HCT116 (cell line): ENCODE measurements at regions not wholly inside any gene's neighbourhood (a gene's known extent, or its start where the extent isn't known, plus 50 kb on each side); places are given as distances from the start of the nearest gene placed in this dataset.

Experiments used
- ATAC-seq: fragments of 200-7000 bp; cut with Tn5 transposase; 2 replicates; pipeline ENCODE4 v1.9.1; 2020; ENCODE audit warnings: mild to moderate bottlenecking, moderate library complexity
- BruUV-seq: library from RNA; stranded (reverse); fragments of 400-500 nt; replicated peaks from 2 replicates; lab custom pipeline; 2021; lab: Mats Ljungman, UMichigan
- CTCF ChIA-PET: fragments of 300-600 bp; sonication (Branson Sonifier 250); formaldehyde crosslinking; loops from one replicate; lab custom pipeline; 2021; ENCODE audit warnings: antibody characterized with exemption; lab: Charles Lee
- POLR2A ChIA-PET: fragments of 300-600, 350-600 bp; sonication (Branson Sonifier 250); formaldehyde crosslinking; loops from one replicate; lab custom pipeline; 2021; ENCODE audit warnings: antibody characterized with exemption; lab: Charles Lee
- RAD21 ChIA-PET, 2 experiments: fragments of 300-600 bp; sonication (Branson Sonifier 250); formaldehyde crosslinking; loops; one replicate each; lab custom pipeline; 2023; ENCODE audit warnings: low total read pairs in 2 of 2; ENCODE audit not compliant: uncharacterized antibody in 2 of 2, unreplicated experiment in 2 of 2, low non-redundant PET in 1 of 2; lab: Charles Lee
- DNase-seq: peaks from one replicate; pipeline ENCODE4 v3.0.0-alpha.2; 2010; ENCODE audit warnings: low read depth, low spot score
- H2AFZ ChIP-seq: fragments of 200-600 bp; shearing (Covaris generic), sonication (generic); 2 replicates; pipeline ENCODE4 v1.6.1; 2017; ENCODE audit warnings: low read depth, mixed run types, mixed read lengths, antibody characterized with exemption, low read length; ENCODE audit not compliant: poor library complexity, severe bottlenecking
- H3K27ac ChIP-seq: 2 replicates; pipeline ENCODE4 v1.5.1; 2012; ENCODE audit warnings: low read depth, low read length
- H3K27me3 ChIP-seq: fragments of 200-600 bp; sonication (generic); 2 replicates; pipeline ENCODE4 v1.6.1; 2016; ENCODE audit warnings: mixed run types, low read length, mixed read lengths; ENCODE audit not compliant: insufficient read depth
- H3K36me3 ChIP-seq, 2 experiments: fragments of 200-500 bp in 1 of 2; fragments of 200-600 bp in 1 of 2; sonication (Bioruptor generic) in 1 of 2; sonication (generic) in 1 of 2; 2 replicates each; pipeline versions ENCODE4 v1.5.1 to v1.6.1; 2014 to 2016; ENCODE audit warnings: low read length in 2 of 2, inconsistent platforms in 1 of 2, mixed read lengths in 1 of 2, mixed run types in 1 of 2; ENCODE audit not compliant: insufficient read depth in 2 of 2, control insufficient read depth in 1 of 2
- H3K4me1 ChIP-seq, 2 experiments: fragments of 200-600 bp in 1 of 2; sonication (generic) in 1 of 2; 2 replicates each; pipeline versions ENCODE4 v1.5.1 to v1.6.1; 2012 to 2017; ENCODE audit warnings: low read length in 2 of 2, inconsistent platforms in 1 of 2, mild to moderate bottlenecking in 1 of 2, mixed read lengths in 1 of 2, mixed run types in 1 of 2, moderate library complexity in 1 of 2; ENCODE audit not compliant: insufficient read depth in 2 of 2, control insufficient read depth in 1 of 2
- H3K4me2 ChIP-seq: fragments of 200-600 bp; sonication (generic); 2 replicates; pipeline ENCODE4 v1.6.1; 2017; ENCODE audit warnings: mixed run types, low read length, mixed read lengths
- H3K4me3 ChIP-seq, 2 experiments: fragments of 200-600 bp in 1 of 2; sonication (generic) in 1 of 2; replicated peaks in 1 of 2; 2 replicates each; pipeline ENCODE4 v1.5.1; 2011 to 2016; ENCODE audit warnings: low read length in 2 of 2, control low read depth in 1 of 2, low read depth in 1 of 2, mild to moderate bottlenecking in 1 of 2, mixed read lengths in 1 of 2, mixed run types in 1 of 2
- H3K79me2 ChIP-seq: fragments of 200-600 bp; sonication (generic); 2 replicates; pipeline ENCODE4 v1.6.1; 2017; ENCODE audit warnings: mild to moderate bottlenecking, mixed run types, low read length, moderate library complexity, mixed read lengths; ENCODE audit not compliant: insufficient read depth
- H3K9ac ChIP-seq: fragments of 200-600 bp; sonication (generic); 2 replicates; pipeline ENCODE4 v1.6.1; 2016; ENCODE audit warnings: low read length, mixed read lengths
- H3K9me2 ChIP-seq: fragments of 200-600 bp; sonication (generic), shearing (Covaris generic); 2 replicates; pipeline ENCODE4 v1.6.1; 2017; ENCODE audit warnings: mixed run types, mild to moderate bottlenecking, moderate library complexity; ENCODE audit not compliant: insufficient read depth
- H3K9me3 ChIP-seq, 2 experiments: fragments of 200-500 bp in 1 of 2; fragments of 200-600 bp in 1 of 2; sonication (Bioruptor generic) in 1 of 2; sonication (generic) in 1 of 2; 2 replicates each; pipeline ENCODE4 v1.6.1; 2014 to 2017; ENCODE audit warnings: low read length in 2 of 2, mixed read lengths in 2 of 2, inconsistent platforms in 1 of 2, low read depth in 1 of 2, mild to moderate bottlenecking in 1 of 2, mixed run types in 1 of 2, moderate library complexity in 1 of 2; ENCODE audit not compliant: control insufficient read depth in 1 of 2, insufficient read depth in 1 of 2
- H4K20me1 ChIP-seq: fragments of 200-600 bp; sonication (generic), shearing (Covaris generic); 2 replicates; pipeline ENCODE4 v1.6.1; 2017; ENCODE audit warnings: mixed run types, mild to moderate bottlenecking, moderate library complexity; ENCODE audit not compliant: insufficient read depth
- ATF3 ChIP-seq: IDR thresholded peaks from 2 replicates; pipeline ENCODE4 v1.6.1; 2012
- CBX3 ChIP-seq: IDR thresholded peaks from 2 replicates; pipeline ENCODE4 v1.6.1; 2012; ENCODE audit warnings: low read depth
- CEBPB ChIP-seq: IDR thresholded peaks from 2 replicates; pipeline ENCODE4 v1.6.1; 2012; ENCODE audit warnings: low read depth
- EGR1 ChIP-seq: IDR thresholded peaks from 2 replicates; pipeline ENCODE4 v1.6.1; 2012; ENCODE audit warnings: low read depth
- ELF1 ChIP-seq: IDR thresholded peaks from 2 replicates; pipeline ENCODE4 v1.6.1; 2012; ENCODE audit warnings: low read depth, borderline replicate concordance
- MAX ChIP-seq: IDR thresholded peaks from 2 replicates; pipeline ENCODE4 v1.6.1; 2012
- RAD21 ChIP-seq: IDR thresholded peaks from 2 replicates; pipeline ENCODE4 v1.6.1; 2012; ENCODE audit warnings: low read depth, mild to moderate bottlenecking
- REST ChIP-seq: IDR thresholded peaks from 2 replicates; pipeline ENCODE4 v1.6.1; 2012; ENCODE audit warnings: low read depth
- SIN3A ChIP-seq: IDR thresholded peaks from 2 replicates; pipeline ENCODE4 v1.6.1; 2012; ENCODE audit warnings: low read depth
- SP1 ChIP-seq: IDR thresholded peaks from 2 replicates; pipeline ENCODE4 v1.6.1; 2012; ENCODE audit warnings: low read depth
- ZBTB33 ChIP-seq: IDR thresholded peaks from 2 replicates; pipeline ENCODE4 v1.6.1; 2011; ENCODE audit warnings: mild to moderate bottlenecking, low read length, moderate library complexity; ENCODE audit not compliant: insufficient replicate concordance; ENCODE audit errors: extremely low read depth
- ZFX ChIP-seq: fragments of 450-650 bp; IDR thresholded peaks from 2 replicates; pipeline ENCODE4 v1.6.1; 2017
- intact Hi-C: fragments of 100-400 bp; cut with micrococcal nuclease; formaldehyde crosslinking; loops from 2 replicates; pipeline ENCODE4 v1.10.0; 2022

- no peaks in the 10 kb centered on the region for H3K9me3 ChIP-seq
- POLR2A ChIA-PET = no interaction called here
- intact Hi-C loops = no loop called here
- no peaks in the 10 kb centered on the region for H3K27me3 ChIP-seq
- DNase-seq = no peak
- H3K9ac ChIP-seq = no peak overlapping the region
- H3K4me1 ChIP-seq = no peaks in the 10 kb centered on the region
- no peak for ATAC-seq
- TF ChIP-seq CEBPB (no peak), SIN3A (no peak), RAD21 (no peak), MAX (no peak), EGR1 (no peak), REST (no peak), ATF3 (no peak), ZFX (no peak), ELF1 (no peak), CBX3 (no peak), ZBTB33 (no peak), SP1 (no peak)
- no peak overlapping the region for H2AFZ ChIP-seq
- H3K36me3 ChIP-seq = 0 out of 4 replicates have a peak, but pooled peaks cover 0 to 3% of the 10 kb centered on the region in 2 experiments
- no peak overlapping the region for H3K4me3 ChIP-seq
- no peaks in the 10 kb centered on the region for H3K79me2 ChIP-seq
- CTCF ChIA-PET = no interaction called here
- RAD21 ChIA-PET = no interaction called here
- no peak overlapping the region for H3K27ac ChIP-seq
- H4K20me1 ChIP-seq = no peaks in the 10 kb centered on the region
- no peak overlapping the region for H3K4me2 ChIP-seq
- H3K9me2 ChIP-seq = no peaks in the 10 kb centered on the region
- BruUV-seq = no TSS peak
These were observed 76.6 kb upstream of the PCDH9 start for GRCh38 chr13:67306742-67307141.
